Epithelial cell of proximal tubule (primary cell): ENCODE measurements at regions not wholly inside any gene's neighbourhood (a gene's known extent, or its start where the extent isn't known, plus 50 kb on each side); places are given as distances from the start of the nearest gene placed in this dataset.

ENCODE experiments used
- DNase-seq: peaks from one replicate; pipeline ENCODE4 v3.0.0-alpha.2; 2011; ENCODE audit warnings: low read depth
- H3K4me3 ChIP-seq: 2 replicates; pipeline ENCODE4 v1.5.1; 2011; ENCODE audit warnings: low read depth, mild to moderate bottlenecking, low read length
- CTCF ChIP-seq: conservative IDR thresholded peaks from 2 replicates; pipeline ENCODE4 v1.5.1; 2012; ENCODE audit warnings: low read depth, mild to moderate bottlenecking, low read length

GRCh38 chr16:73171380-73171779, 123.5 kb upstream of the ZFHX3 start:
- no peak for TF ChIP-seq CTCF
- no peak overlapping the region for H3K4me3 ChIP-seq
- no peak for DNase-seq

DNA sequence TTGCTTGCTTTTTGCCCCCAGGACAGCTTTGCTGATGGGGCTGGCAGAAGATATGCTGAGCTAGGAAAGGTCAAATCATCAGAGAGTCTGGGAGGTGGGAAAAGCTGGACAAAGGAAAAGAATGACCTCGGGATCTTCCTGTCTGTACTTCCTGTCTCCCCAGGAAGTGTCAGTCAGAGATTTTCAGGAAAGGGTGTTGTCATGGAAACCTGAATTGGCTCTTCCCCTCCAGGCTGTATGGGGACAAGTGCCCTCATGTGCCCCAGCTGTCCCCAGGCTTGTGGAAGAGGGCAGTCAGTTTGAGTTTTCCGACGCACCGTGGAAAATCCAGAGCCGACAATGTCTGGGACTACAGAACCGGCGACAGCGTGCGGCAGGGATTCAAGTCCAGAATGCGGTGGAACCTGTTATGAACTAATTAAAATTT, 122.7 kb upstream of the ZFHX3 start:
- peak overlapping the region; percentile 26 for H3K4me3 ChIP-seq
- no peak for DNase-seq
- no peak for TF ChIP-seq CTCF

DNA sequence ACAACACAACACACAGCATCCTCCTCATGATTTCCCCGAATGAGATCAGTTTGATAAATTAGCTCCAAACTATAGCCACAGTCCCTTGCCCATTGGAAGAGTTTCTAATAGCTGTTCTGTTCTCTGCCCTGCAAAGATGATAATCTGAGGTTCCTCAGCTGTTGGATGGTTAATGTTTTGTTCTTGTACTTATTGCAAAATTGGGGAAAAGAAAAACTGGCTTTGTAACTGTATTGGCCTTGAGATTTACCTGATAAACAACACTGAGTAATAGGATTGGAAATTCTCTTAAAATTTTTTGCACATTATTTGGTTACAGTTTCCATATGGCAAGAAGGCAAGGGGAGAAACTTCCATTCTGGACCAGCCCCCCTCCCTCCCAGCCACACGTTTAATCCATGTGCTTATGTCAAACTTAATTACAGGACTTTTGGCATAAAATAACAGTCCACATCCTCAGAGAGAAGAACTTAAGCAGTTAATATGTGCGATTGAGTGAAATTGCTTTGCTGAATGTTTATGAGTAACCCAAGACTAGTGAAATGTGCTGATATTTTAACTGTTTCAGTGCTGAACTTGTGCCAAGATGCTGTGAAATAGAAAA, 119.1 kb upstream of the ZFHX3 start:
- no peak for DNase-seq
- no peak overlapping the region for H3K4me3 ChIP-seq
- TF ChIP-seq CTCF = no peak

GRCh38 chr16:73166441-73166851, 118.5 kb upstream of the ZFHX3 start:
- H3K4me3 ChIP-seq = no peak overlapping the region

DNA sequence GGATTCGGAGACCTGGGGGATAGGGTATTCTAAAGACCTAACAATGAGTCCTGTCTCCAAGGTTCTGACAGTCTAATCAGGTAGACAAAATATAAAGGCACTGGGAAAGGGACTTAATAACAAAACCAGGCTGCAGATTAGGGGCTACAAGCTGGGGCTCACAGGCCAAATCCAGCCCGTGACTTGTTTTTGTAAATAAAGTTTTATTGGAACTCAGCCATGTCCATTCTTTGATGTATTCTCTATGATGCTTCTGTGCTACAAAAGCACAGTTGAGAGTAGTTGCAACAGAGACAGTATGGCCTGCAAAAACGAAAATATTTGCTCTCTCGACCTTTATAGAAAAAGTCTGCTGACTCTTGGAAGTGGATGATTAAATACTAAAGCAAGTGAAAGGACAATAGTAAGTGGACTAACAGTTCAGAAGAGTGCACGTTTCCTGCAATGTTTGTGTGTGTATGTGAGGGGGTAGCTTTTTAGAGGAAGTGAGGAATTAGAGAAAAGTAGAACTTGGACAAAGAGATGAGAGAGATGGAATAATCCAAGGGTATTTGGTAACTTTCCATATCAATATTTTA, 115.4 kb upstream of the ZFHX3 start:
- no peak for TF ChIP-seq CTCF
- no peak overlapping the region for H3K4me3 ChIP-seq
- no peak for DNase-seq

More at GRCh38 chr16:73166441-73166851, 118.5 kb upstream of the ZFHX3 start:
- no peak for DNase-seq
- TF ChIP-seq CTCF = no peak

DNA sequence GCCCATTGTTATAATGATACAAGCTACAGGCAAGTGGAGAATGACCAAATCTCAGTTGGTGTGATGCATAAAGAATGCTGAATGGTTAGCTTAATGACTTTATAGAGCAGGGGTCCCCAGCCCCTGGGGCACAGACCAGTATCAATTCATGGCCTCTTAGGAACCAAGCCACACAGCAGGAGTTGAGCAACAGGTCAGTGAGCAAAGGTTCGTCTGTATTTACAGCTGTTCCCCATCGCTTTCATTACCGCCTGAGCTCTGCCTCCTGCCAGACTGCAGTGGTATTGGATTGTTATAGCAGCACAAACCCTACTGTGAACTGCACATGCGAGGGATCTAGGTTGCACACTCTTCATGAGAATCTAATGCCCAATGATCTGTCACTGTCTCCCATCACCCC, 114.0 kb upstream of the ZFHX3 start:
- H3K4me3 ChIP-seq = no peak overlapping the region
- no peak for TF ChIP-seq CTCF
- DNase-seq = no peak

DNA sequence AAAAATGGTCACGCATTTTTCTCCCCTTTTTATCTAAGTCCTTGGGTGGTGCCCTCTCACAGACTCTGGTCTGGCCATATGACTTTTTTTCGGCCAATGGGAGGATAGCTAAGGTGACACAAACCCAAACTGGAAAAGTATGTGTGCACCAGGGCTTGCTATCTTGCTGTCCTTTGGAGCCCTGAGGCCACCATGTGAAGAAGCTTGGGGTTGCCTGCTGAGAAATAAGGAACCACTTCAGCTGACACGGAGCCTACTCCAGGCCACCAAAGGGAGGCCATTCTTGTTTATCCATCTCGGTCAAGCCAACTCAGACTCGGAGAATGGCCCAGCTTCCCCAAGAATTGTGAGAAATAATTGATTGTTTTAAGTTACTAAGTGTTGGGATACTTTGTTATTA, 111.4 kb upstream of the ZFHX3 start:
- DNase-seq = no peak
- H3K4me3 ChIP-seq = no peak overlapping the region
- TF ChIP-seq CTCF = no peak
